B cell (primary cell): ENCODE measurements at regions not wholly inside any gene's neighbourhood (a gene's known extent, or its start where the extent isn't known, plus 50 kb on each side); places are given as distances from the start of the nearest gene placed in this dataset.

Source experiments
- CTCF ChIP-seq: fragments of 200-600 bp; IDR thresholded peaks from one replicate; pipeline ENCODE4 v1.8.0; 2022; ENCODE audit warnings: antibody characterized with exemption, mild to moderate bottlenecking
- EZH2 ChIP-seq: IDR thresholded peaks from 2 replicates; pipeline ENCODE4 v1.6.1; 2012; ENCODE audit warnings: borderline replicate concordance, low read depth, mild to moderate bottlenecking, moderate library complexity, low read length; ENCODE audit not compliant: insufficient read depth, poor library complexity, severe bottlenecking

GRCh38 chr13:19052931-19053330 is 128.7 kb downstream of the TUBA3C start:
- TF ChIP-seq CTCF (no peak), EZH2 (no peak)
